Tibial nerve (tissue), 4 donors: ENCODE measurements at regions not wholly inside any gene's neighbourhood (a gene's known extent, or its start where the extent isn't known, plus 50 kb on each side); places are given as distances from the start of the nearest gene placed in this dataset.

Experiments
- EP300 ChIP-seq, 2 donors: sonication (generic); formaldehyde crosslinking; IDR thresholded peaks; one replicate each; pipeline ENCODE4 v1.6.1; 2017; ENCODE audit warnings: antibody characterized with exemption in 2 of 2, mild to moderate bottlenecking in 1 of 2
- TF ChIP-seq, protein P1 (sequence below), 5 experiments: fragments of 200-600 bp in 3 of 5; fragments of 450-650 bp in 2 of 5; sonication (generic) in 3 of 5; IDR thresholded peaks; one replicate each; pipeline ENCODE4 v1.5.1; 2016 to 2019; ENCODE audit warnings: antibody characterized with exemption in 5 of 5, mild to moderate bottlenecking in 3 of 5, moderate library complexity in 2 of 5

DNA sequence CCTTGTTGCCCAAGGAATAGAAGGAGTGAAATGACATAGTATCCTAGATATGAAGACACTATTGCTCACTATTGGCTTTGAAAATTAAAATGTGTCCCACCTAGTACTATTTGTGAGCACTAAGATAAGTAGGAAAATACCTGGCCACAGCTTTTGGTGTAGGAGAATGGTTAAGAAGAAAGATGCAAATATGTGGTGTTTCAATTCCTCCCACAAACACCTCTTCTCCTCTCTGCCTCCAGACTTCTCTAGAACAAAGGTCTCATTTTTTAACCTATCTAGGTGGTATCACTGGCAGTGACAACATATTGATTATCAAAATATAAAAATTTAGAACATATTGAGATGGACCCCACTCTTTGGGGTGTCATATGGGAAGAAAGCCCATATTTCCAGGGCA, 929.9 kb upstream of the FANCL start:
- TF ChIP-seq EP300 (IDR thresholded peaks at IDR 0.05) = no peak
- TF ChIP-seq, protein P1, sequence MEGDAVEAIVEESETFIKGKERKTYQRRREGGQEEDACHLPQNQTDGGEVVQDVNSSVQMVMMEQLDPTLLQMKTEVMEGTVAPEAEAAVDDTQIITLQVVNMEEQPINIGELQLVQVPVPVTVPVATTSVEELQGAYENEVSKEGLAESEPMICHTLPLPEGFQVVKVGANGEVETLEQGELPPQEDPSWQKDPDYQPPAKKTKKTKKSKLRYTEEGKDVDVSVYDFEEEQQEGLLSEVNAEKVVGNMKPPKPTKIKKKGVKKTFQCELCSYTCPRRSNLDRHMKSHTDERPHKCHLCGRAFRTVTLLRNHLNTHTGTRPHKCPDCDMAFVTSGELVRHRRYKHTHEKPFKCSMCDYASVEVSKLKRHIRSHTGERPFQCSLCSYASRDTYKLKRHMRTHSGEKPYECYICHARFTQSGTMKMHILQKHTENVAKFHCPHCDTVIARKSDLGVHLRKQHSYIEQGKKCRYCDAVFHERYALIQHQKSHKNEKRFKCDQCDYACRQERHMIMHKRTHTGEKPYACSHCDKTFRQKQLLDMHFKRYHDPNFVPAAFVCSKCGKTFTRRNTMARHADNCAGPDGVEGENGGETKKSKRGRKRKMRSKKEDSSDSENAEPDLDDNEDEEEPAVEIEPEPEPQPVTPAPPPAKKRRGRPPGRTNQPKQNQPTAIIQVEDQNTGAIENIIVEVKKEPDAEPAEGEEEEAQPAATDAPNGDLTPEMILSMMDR (IDR thresholded peaks at IDR 0.05) = no peak
